H7 (cell line): ENCODE measurements at regions not wholly inside any gene's neighbourhood (a gene's known extent, or its start where the extent isn't known, plus 50 kb on each side); places are given as distances from the start of the nearest gene placed in this dataset.

Experiments used
- DNase-seq: peaks from one replicate; pipeline ENCODE4 v3.0.0; 2012
- H3K27me3 ChIP-seq: 2 replicates; pipeline ENCODE4 v1.6.0; 2011; ENCODE audit warnings: mild to moderate bottlenecking, low read length; ENCODE audit not compliant: control insufficient read depth, insufficient read depth
- H3K36me3 ChIP-seq: replicated peaks from 2 replicates; pipeline ENCODE4 v1.5.1; 2011; ENCODE audit warnings: low read length; ENCODE audit not compliant: control insufficient read depth, insufficient read depth
- H3K4me3 ChIP-seq: 2 replicates; pipeline ENCODE4 v1.5.1; 2011; ENCODE audit warnings: low read depth, mild to moderate bottlenecking, control low read depth, low read length, moderate library complexity; ENCODE audit not compliant: insufficient read depth

GRCh38 chr4:24637173-24637572, 52.8 kb upstream of the DHX15 start:
- no peak for DNase-seq
- no peaks in the 10 kb centered on the region for H3K36me3 ChIP-seq
- no peak overlapping the region for H3K4me3 ChIP-seq
- H3K27me3 ChIP-seq: peaks cover 1% of the 10 kb centered on the region; the same call in 1 of the 2 replicates

- Histone ChIP-seq H3K27me3 (peaks cover 1% of the 10 kb centered on the region; the same call in 1 of the 2 replicates), H3K4me3 (no peak overlapping the region), H3K36me3 (no peaks in the 10 kb centered on the region)
- DNase-seq: no peak
Observed at GRCh38 chr4:24638396-24638875, 54.1 kb upstream of the DHX15 start.

- DNase-seq: no peak
- Histone ChIP-seq H3K36me3 (no peaks in the 10 kb centered on the region), H3K4me3 (no peak overlapping the region), H3K27me3 (peaks cover 1% of the 10 kb centered on the region; the same call in 1 of the 2 replicates)
Observed at GRCh38 chr4:24639714-24640113, 55.4 kb upstream of the DHX15 start.

- Histone ChIP-seq H3K4me3 (no peak overlapping the region), H3K36me3 (no peaks in the 10 kb centered on the region), H3K27me3 (peaks cover 1% of the 10 kb centered on the region; the same call in 1 of the 2 replicates)
- no peak for DNase-seq
Observed at GRCh38 chr4:24640366-24640765, 56.0 kb upstream of the DHX15 start.

GRCh38 chr4:24642981-24643547, 58.7 kb upstream of the DHX15 start:
- DNase-seq: no peak
- H3K36me3 ChIP-seq: no peaks in the 10 kb centered on the region
- peaks cover 1% of the 10 kb centered on the region; the same call in 1 of the 2 replicates for H3K27me3 ChIP-seq
- H3K4me3 ChIP-seq: no peak overlapping the region

GRCh38 chr4:24643774-24644520, 59.6 kb upstream of the DHX15 start:
- DNase-seq: no peak
- H3K27me3 ChIP-seq: peaks cover 1% of the 10 kb centered on the region; the same call in 1 of the 2 replicates
- H3K36me3 ChIP-seq: no peaks in the 10 kb centered on the region
- no peak overlapping the region for H3K4me3 ChIP-seq

- H3K4me3 ChIP-seq: no peak overlapping the region
- no peaks in the 10 kb centered on the region for H3K27me3 ChIP-seq
- no peaks in the 10 kb centered on the region for H3K36me3 ChIP-seq
- no peak for DNase-seq
Observed at GRCh38 chr4:24644983-24645764, 60.8 kb upstream of the DHX15 start.

- Histone ChIP-seq H3K27me3 (no peaks in the 10 kb centered on the region), H3K36me3 (no peaks in the 10 kb centered on the region), H3K4me3 (no peak overlapping the region)
- no peak for DNase-seq
Observed at GRCh38 chr4:24645765-24646550, 61.6 kb upstream of the DHX15 start.

- DNase-seq: no peak
Observed at GRCh38 chr4:24646798-24647460, 62.6 kb upstream of the DHX15 start.

GRCh38 chr4:24650849-24651640, 66.7 kb upstream of the DHX15 start:
- DNase-seq: no peak
- no peaks in the 10 kb centered on the region; the same call in 1 of the 2 replicates for H3K27me3 ChIP-seq
- H3K36me3 ChIP-seq: no peaks in the 10 kb centered on the region

More at GRCh38 chr4:24646798-24647460, 62.6 kb upstream of the DHX15 start:
- no peaks in the 10 kb centered on the region for H3K36me3 ChIP-seq
- H3K4me3 ChIP-seq: no peak overlapping the region
- H3K27me3 ChIP-seq: no peaks in the 10 kb centered on the region; the same call in 1 of the 2 replicates

GRCh38 chr4:24655326-24655725, 71.0 kb upstream of the DHX15 start:
- DNase-seq: no peak
- H3K36me3 ChIP-seq: no peaks in the 10 kb centered on the region
- no peak overlapping the region for H3K4me3 ChIP-seq
- H3K27me3 ChIP-seq: no peaks in the 10 kb centered on the region; the same call in 1 of the 2 replicates

More at GRCh38 chr4:24650849-24651640, 66.7 kb upstream of the DHX15 start:
- no peak overlapping the region for H3K4me3 ChIP-seq

- DNase-seq: no peak
- Histone ChIP-seq H3K4me3 (no peak overlapping the region), H3K36me3 (no peaks in the 10 kb centered on the region), H3K27me3 (no peaks in the 10 kb centered on the region; the same call in 1 of the 2 replicates)
Observed at GRCh38 chr4:24655971-24656370, 71.6 kb upstream of the DHX15 start.

GRCh38 chr4:24656906-24657305, 72.6 kb upstream of the DHX15 start:
- DNase-seq: no peak
- Histone ChIP-seq H3K27me3 (no peaks in the 10 kb centered on the region), H3K4me3 (no peak overlapping the region), H3K36me3 (no peaks in the 10 kb centered on the region)
